Right atrium auricular region (tissue), 2 donors: ENCODE measurements at regions not wholly inside any gene's neighbourhood (a gene's known extent, or its start where the extent isn't known, plus 50 kb on each side); places are given as distances from the start of the nearest gene placed in this dataset.
A peak's percentile ranks its signal among the peaks of the same experiment; 100 is the strongest.

Experiments used
- DNase-seq: peaks from one replicate; pipeline ENCODE4 v3.0.0-alpha.2; 2019; ENCODE audit warnings: low spot score
- H3K27ac ChIP-seq, 2 donors: fragments of 200-600 bp; sonication (generic); 1 replicate in 1 of 2; 2 replicates in 1 of 2; pipeline ENCODE4 v1.5.1; 2016 to 2019
- H3K27me3 ChIP-seq, 2 donors: fragments of 200-600 bp; sonication (generic); one replicate each; pipeline versions ENCODE4 v1.5.1 to v1.6.0; 2017 to 2019
- H3K36me3 ChIP-seq: fragments of 200-600 bp; sonication (generic); one replicate; pipeline ENCODE4 v1.5.1; 2016
- H3K4me1 ChIP-seq, 2 donors: fragments of 200-600 bp; sonication (generic); one replicate each; pipeline versions ENCODE4 v1.5.1 to v1.6.0; 2017 to 2019
- H3K4me3 ChIP-seq, 2 donors: fragments of 200-600 bp; sonication (generic); 1 replicate in 1 of 2; 2 replicates in 1 of 2; pipeline ENCODE4 v1.5.1; 2017 to 2019; ENCODE audit warnings: mild to moderate bottlenecking in 1 of 2, moderate library complexity in 1 of 2
- H3K9me3 ChIP-seq, 2 donors: fragments of 200-600 bp; sonication (generic); one replicate each; pipeline ENCODE4 v1.5.1; 2019
- TF ChIP-seq, protein P1 (sequence below), 2 donors: fragments of 200-600 bp; sonication (generic); IDR thresholded peaks; one replicate each; pipeline ENCODE4 v1.5.1; 2019; ENCODE audit warnings: antibody characterized with exemption in 2 of 2

DNA sequence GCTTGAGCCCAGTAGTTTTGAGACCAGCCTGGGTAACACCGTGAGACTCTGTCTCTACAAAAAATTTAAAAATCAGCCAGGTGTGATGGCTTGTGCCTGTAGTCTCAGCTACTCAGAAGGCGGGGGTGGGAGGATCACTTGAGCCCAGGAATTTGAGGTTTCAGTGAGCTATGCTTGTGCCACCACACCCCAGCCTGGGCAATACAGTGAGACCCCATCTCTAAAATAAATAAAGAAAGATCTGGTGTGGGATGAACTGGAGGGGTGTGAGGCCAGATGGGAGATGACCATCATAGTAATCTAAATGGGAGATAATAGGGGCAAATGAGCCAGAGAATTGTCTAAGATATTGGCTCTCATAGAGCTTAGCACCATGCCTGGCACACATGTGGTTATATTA lies 60.1 kb upstream of the TRABD2B start:
- H3K4me1 ChIP-seq: peaks cover 0 to 16% of the 10 kb centered on the region in 2 donors
- TF ChIP-seq, protein P1, sequence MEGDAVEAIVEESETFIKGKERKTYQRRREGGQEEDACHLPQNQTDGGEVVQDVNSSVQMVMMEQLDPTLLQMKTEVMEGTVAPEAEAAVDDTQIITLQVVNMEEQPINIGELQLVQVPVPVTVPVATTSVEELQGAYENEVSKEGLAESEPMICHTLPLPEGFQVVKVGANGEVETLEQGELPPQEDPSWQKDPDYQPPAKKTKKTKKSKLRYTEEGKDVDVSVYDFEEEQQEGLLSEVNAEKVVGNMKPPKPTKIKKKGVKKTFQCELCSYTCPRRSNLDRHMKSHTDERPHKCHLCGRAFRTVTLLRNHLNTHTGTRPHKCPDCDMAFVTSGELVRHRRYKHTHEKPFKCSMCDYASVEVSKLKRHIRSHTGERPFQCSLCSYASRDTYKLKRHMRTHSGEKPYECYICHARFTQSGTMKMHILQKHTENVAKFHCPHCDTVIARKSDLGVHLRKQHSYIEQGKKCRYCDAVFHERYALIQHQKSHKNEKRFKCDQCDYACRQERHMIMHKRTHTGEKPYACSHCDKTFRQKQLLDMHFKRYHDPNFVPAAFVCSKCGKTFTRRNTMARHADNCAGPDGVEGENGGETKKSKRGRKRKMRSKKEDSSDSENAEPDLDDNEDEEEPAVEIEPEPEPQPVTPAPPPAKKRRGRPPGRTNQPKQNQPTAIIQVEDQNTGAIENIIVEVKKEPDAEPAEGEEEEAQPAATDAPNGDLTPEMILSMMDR (IDR thresholded peaks at IDR 0.05): no peak
- H3K4me3 ChIP-seq: no peak overlapping the region
- no peaks in the 10 kb centered on the region for H3K9me3 ChIP-seq
- no peak overlapping the region for H3K27ac ChIP-seq
- H3K36me3 ChIP-seq: no peaks in the 10 kb centered on the region
- no peak for DNase-seq
- H3K27me3 ChIP-seq: no peaks in the 10 kb centered on the region

- Histone ChIP-seq H3K9me3 (no peaks in the 10 kb centered on the region), H3K36me3 (no peaks in the 10 kb centered on the region), H3K4me3 (no peak overlapping the region), H3K27ac (no peak overlapping the region), H3K27me3 (no peaks in the 10 kb centered on the region), H3K4me1 (peaks cover 0 to 27% of the 10 kb centered on the region in 2 donors)
- TF ChIP-seq, protein P1 (IDR thresholded peaks at IDR 0.05): no peak
- DNase-seq: no peak
These were observed 58.9 kb upstream of the TRABD2B start for GRCh38 chr1:48055876-48056764.

DNA sequence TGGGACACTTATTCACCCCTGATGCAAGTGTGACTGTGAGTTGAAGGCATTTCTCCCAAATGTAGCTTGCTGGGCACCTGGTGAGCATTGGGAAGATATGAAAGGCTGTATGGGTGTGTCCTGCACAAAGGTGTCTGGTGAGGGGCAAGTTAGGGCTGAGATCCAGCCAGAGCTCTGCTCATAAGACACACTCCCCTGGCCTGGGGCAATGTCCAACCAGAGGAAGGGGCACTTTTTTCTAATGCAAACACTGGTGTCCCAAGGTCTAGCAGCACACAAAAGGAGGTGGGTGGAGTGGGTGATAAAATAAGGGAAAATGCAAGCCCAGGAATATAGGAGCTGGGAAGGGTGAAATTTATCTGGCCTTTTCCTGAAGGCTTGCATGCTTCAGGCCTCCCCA lies 57.0 kb upstream of the TRABD2B start:
- H3K9me3 ChIP-seq: no peaks in the 10 kb centered on the region
- H3K4me1 ChIP-seq: peaks cover 0 to 46% of the 10 kb centered on the region in 2 donors
- no peaks in the 10 kb centered on the region for H3K27me3 ChIP-seq
- no peak for DNase-seq
- H3K36me3 ChIP-seq: no peaks in the 10 kb centered on the region
- TF ChIP-seq, protein P1 (IDR thresholded peaks at IDR 0.05): no peak
- no peak overlapping the region for H3K4me3 ChIP-seq
- H3K27ac ChIP-seq: no peak overlapping the region

DNA sequence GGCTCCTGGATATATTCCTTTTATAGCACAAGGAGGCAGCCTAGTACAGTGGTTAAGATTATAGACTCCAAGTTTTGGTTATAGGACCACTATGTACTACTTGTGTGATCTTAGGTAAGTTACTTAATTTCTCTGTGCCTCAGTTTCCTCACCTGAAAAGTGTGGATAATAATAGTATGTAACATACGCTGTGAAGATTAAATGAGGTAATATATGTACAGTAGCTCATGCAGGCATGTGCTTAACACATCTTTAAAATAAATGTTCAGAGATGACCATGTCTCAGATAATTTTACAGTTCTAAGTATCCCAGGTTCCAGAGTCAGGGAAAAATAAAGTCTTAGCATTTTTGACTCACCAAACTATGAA lies 55.7 kb upstream of the TRABD2B start:
- H3K4me3 ChIP-seq: no peak overlapping the region
- DNase-seq: no peak
- no peaks in the 10 kb centered on the region for H3K27me3 ChIP-seq
- TF ChIP-seq, protein P1 (IDR thresholded peaks at IDR 0.05): no peak
- H3K4me1 ChIP-seq: peaks cover 0 to 59% of the 10 kb centered on the region in 2 donors
- H3K27ac ChIP-seq: peak overlapping the region; percentile 39 to 80
- no peaks in the 10 kb centered on the region for H3K36me3 ChIP-seq
- H3K9me3 ChIP-seq: no peaks in the 10 kb centered on the region

DNA sequence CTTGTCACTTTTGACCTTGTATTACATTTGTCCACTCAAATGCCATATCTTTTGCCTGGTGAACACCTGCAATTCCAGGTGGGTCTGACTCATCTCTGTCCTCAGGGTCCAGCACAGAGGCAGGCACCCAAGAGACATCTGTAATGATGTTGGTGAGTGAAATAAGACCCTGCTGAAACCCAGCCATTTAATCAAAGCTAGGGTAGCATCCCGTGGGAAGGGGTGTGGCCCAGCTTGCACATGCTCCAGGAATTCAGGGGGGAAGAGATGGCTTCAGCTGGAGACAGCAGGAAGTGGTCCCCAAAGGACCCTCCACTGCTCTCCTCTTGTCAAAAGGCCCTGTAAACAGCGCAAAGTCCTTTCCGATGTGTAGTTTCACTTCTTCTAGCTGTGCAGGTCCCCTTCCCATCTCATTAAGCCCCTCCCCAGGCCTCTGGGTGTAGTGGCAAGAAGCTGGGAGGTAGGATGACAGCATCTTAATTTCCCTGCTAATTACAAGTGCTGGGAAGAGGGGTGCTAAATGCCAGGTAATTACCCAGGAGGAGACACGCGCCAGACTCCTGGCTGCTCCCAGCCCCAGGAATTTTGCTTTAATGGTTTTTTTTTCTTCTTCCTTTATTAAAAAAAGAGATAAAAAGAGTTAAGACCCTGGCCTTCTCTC lies 54.4 kb upstream of the TRABD2B start:
- Histone ChIP-seq H3K27me3 (no peaks in the 10 kb centered on the region), H3K4me1 (peaks cover 0 to 72% of the 10 kb centered on the region in 2 donors), H3K27ac (peak overlapping the region; percentile 22 to 80), H3K36me3 (no peaks in the 10 kb centered on the region), H3K9me3 (no peaks in the 10 kb centered on the region), H3K4me3 (no peak overlapping the region)
- TF ChIP-seq, protein P1 (IDR thresholded peaks at IDR 0.05): no peak
- no peak for DNase-seq
